ENCODE measurements at regions not wholly inside any gene's neighbourhood (a gene's known extent, or its start where the extent isn't known, plus 50 kb on each side); places are given as distances from the start of the nearest gene placed in this dataset.

DNA sequence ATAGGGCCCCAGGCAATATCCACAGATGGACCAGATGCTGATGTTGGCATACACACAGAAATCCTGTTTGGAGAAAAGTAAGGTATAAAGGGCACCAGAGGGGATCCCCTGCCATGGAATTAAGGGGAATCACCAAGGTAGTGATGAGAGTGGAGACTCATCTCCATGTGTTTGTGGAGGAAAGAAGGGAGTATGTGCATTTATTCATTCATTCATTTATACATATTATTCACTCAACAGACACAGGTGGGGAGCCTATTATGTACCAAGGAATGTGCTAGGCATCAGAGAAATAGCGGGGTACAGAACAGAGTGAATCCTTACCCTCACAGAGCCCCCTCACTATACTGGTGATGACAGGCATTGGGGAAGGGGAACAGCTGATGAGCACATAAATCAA lies 116.8 kb upstream of the IL12B start:
- TF ChIP-seq POLR2A (IDR thresholded peaks at IDR 0.05) = no peak
- TF ChIP-seq, protein P1, sequence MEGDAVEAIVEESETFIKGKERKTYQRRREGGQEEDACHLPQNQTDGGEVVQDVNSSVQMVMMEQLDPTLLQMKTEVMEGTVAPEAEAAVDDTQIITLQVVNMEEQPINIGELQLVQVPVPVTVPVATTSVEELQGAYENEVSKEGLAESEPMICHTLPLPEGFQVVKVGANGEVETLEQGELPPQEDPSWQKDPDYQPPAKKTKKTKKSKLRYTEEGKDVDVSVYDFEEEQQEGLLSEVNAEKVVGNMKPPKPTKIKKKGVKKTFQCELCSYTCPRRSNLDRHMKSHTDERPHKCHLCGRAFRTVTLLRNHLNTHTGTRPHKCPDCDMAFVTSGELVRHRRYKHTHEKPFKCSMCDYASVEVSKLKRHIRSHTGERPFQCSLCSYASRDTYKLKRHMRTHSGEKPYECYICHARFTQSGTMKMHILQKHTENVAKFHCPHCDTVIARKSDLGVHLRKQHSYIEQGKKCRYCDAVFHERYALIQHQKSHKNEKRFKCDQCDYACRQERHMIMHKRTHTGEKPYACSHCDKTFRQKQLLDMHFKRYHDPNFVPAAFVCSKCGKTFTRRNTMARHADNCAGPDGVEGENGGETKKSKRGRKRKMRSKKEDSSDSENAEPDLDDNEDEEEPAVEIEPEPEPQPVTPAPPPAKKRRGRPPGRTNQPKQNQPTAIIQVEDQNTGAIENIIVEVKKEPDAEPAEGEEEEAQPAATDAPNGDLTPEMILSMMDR (IDR thresholded peaks at IDR 0.05) = no peak

Measured in uterus (tissue), 2 donors.